WTC11 (cell line): ENCODE measurements at regions not wholly inside any gene's neighbourhood (a gene's known extent, or its start where the extent isn't known, plus 50 kb on each side); places are given as distances from the start of the nearest gene placed in this dataset.

Experiments
- ATAC-seq: fragments of 200-7000 bp; cut with Tn5 transposase; 2 replicates; pipeline ENCODE4 v1.10.0; 2021; ENCODE audit warnings: mild to moderate bottlenecking, moderate library complexity
- CTCF ChIA-PET: fragments of 300-600 bp; sonication (Branson Sonifier 250); formaldehyde crosslinking; loops from one replicate; lab custom pipeline; 2021; ENCODE audit warnings: antibody characterized with exemption; lab: Charles Lee
- POLR2A ChIA-PET: fragments of 350-600 bp; sonication (Branson Sonifier 250); formaldehyde crosslinking; loops from one replicate; lab custom pipeline; 2021; ENCODE audit warnings: antibody characterized with exemption; lab: Charles Lee
- DNase-seq: peaks from one replicate; pipeline ENCODE4 v3.0.0; 2021; ENCODE audit warnings: low spot score
- H3K27ac Mint-ChIP-seq: 2 replicates; pipeline ENCODE4 v1.8.0; 2021; ENCODE audit warnings: mixed read lengths
- H3K27me3 Mint-ChIP-seq: 2 replicates; pipeline ENCODE4 v1.8.0; 2021; ENCODE audit warnings: low read depth, mild to moderate bottlenecking, moderate library complexity, mixed read lengths
- H3K36me3 Mint-ChIP-seq: 2 replicates; pipeline ENCODE4 v1.8.0; 2021; ENCODE audit warnings: mixed read lengths
- H3K4me1 Mint-ChIP-seq: 2 replicates; pipeline ENCODE4 v1.8.0; 2022; ENCODE audit warnings: mixed read lengths
- H3K4me3 Mint-ChIP-seq: 2 replicates; pipeline ENCODE4 v1.8.0; 2021; ENCODE audit warnings: mild to moderate bottlenecking, moderate library complexity, mixed read lengths
- H3K9me3 Mint-ChIP-seq: 2 replicates; pipeline ENCODE4 v1.8.0; 2021; ENCODE audit warnings: mixed read lengths
- ATF3 ChIP-seq: sonication (generic); formaldehyde crosslinking; conservative IDR thresholded peaks from 2 replicates; pipeline ENCODE4 v1.8.1; 2022; ENCODE audit warnings: mild to moderate bottlenecking, missing genetic modification reagents
- CBFB ChIP-seq: sonication (generic); formaldehyde crosslinking; IDR thresholded peaks from 2 replicates; pipeline ENCODE4 v1.8.1; 2022; ENCODE audit warnings: mild to moderate bottlenecking, low read depth, missing genetic modification reagents
- EMX1 ChIP-seq: fragments of 250-450 bp; sonication (Bioruptor Pico); IDR thresholded peaks from 2 replicates; pipeline ENCODE4 v1.8.0; 2021; ENCODE audit warnings: mild to moderate bottlenecking
- ESRRA ChIP-seq: sonication (generic); formaldehyde crosslinking; IDR thresholded peaks from 2 replicates; pipeline ENCODE4 v1.8.1; 2022; ENCODE audit warnings: mild to moderate bottlenecking, missing genetic modification reagents, borderline replicate concordance
- ETV6 ChIP-seq: sonication (generic); formaldehyde crosslinking; IDR thresholded peaks from 2 replicates; pipeline ENCODE4 v1.8.1; 2022; ENCODE audit warnings: mild to moderate bottlenecking, missing genetic modification reagents
- FOXJ3 ChIP-seq: sonication (generic); formaldehyde crosslinking; IDR thresholded peaks from 2 replicates; pipeline ENCODE4 v1.9.0; 2021; ENCODE audit warnings: missing genetic modification reagents, mild to moderate bottlenecking, borderline replicate concordance
- FOXK1 ChIP-seq: sonication (generic); formaldehyde crosslinking; IDR thresholded peaks from 2 replicates; pipeline ENCODE4 v1.8.0; 2022; ENCODE audit warnings: mild to moderate bottlenecking, moderate library complexity, missing genetic modification reagents
- GRHL2 ChIP-seq: fragments of 250-450 bp; sonication (Bioruptor Pico); IDR thresholded peaks from 2 replicates; pipeline ENCODE4 v1.8.0; 2022; ENCODE audit warnings: mild to moderate bottlenecking, moderate library complexity; ENCODE audit not compliant: insufficient replicate concordance, severe bottlenecking
- IRF1 ChIP-seq: sonication (generic); formaldehyde crosslinking; IDR thresholded peaks from 2 replicates; pipeline ENCODE4 v1.8.0; 2023; ENCODE audit warnings: missing genetic modification reagents
- KAT7 ChIP-seq: sonication (generic); formaldehyde crosslinking; IDR thresholded peaks from 2 replicates; pipeline ENCODE4 v1.8.1; 2023; ENCODE audit warnings: missing genetic modification reagents, mild to moderate bottlenecking, borderline replicate concordance
- NR1H2 ChIP-seq: sonication (generic); formaldehyde crosslinking; IDR thresholded peaks from 2 replicates; pipeline ENCODE4 v1.9.0; 2021; ENCODE audit warnings: mild to moderate bottlenecking, moderate library complexity, missing genetic modification reagents
- NR2C2 ChIP-seq: sonication (generic); formaldehyde crosslinking; IDR thresholded peaks from 2 replicates; pipeline ENCODE4 v1.8.0; 2022; ENCODE audit warnings: mild to moderate bottlenecking, missing genetic modification reagents
- NR3C1 ChIP-seq: sonication (generic); formaldehyde crosslinking; conservative IDR thresholded peaks from 2 replicates; pipeline ENCODE4 v1.8.1; 2023; ENCODE audit warnings: low read depth, mild to moderate bottlenecking, missing genetic modification reagents
- OVOL2 ChIP-seq: fragments of 250-450 bp; sonication (Bioruptor Pico); IDR thresholded peaks from 2 replicates; pipeline ENCODE4 v1.9.0; 2021; ENCODE audit warnings: mild to moderate bottlenecking, borderline replicate concordance
- PREB ChIP-seq: sonication (generic); formaldehyde crosslinking; IDR thresholded peaks from 2 replicates; pipeline ENCODE4 v1.8.1; 2022; ENCODE audit warnings: mild to moderate bottlenecking, missing genetic modification reagents, moderate library complexity, borderline replicate concordance
- RORB ChIP-seq: fragments of 250-450 bp; sonication (Bioruptor Pico); IDR thresholded peaks from 2 replicates; pipeline ENCODE4 v1.9.0; 2021; ENCODE audit warnings: mild to moderate bottlenecking
- SOX15 ChIP-seq: fragments of 250-450 bp; sonication (Bioruptor Pico); IDR thresholded peaks from 2 replicates; pipeline ENCODE4 v1.9.0; 2021; ENCODE audit warnings: mild to moderate bottlenecking
- ZNF138 ChIP-seq: sonication (generic); formaldehyde crosslinking; conservative IDR thresholded peaks from 2 replicates; pipeline ENCODE4 v1.8.1; 2022; ENCODE audit warnings: mild to moderate bottlenecking, moderate library complexity, missing genetic modification reagents
- ZNF232 ChIP-seq: sonication (generic); formaldehyde crosslinking; IDR thresholded peaks from 2 replicates; pipeline ENCODE4 v1.8.0; 2022; ENCODE audit warnings: mild to moderate bottlenecking, missing genetic modification reagents
- ZNF263 ChIP-seq: sonication (generic); formaldehyde crosslinking; IDR thresholded peaks from 2 replicates; pipeline ENCODE4 v1.8.1; 2022; ENCODE audit warnings: low read depth, mild to moderate bottlenecking, moderate library complexity, missing genetic modification reagents

GRCh38 chr5:33023649-33024048, 312.5 kb downstream of the NPR3 start:
- TF ChIP-seq NR2C2 (no peak), FOXK1 (CRISPR knock-in tag) (no peak), EMX1 (CRISPR knock-in tag) (no peak), RORB (CRISPR knock-in tag) (no peak), PREB (CRISPR knock-in tag) (no peak), ZNF263 (CRISPR knock-in tag) (no peak), NR1H2 (CRISPR knock-in tag) (no peak)
- H3K9me3 Mint-ChIP-seq, result peaks cover 6% of the 10 kb centered on the region
- DNase-seq, result no peak
- CTCF ChIA-PET, result no interaction called here
- no peak overlapping the region for H3K27ac Mint-ChIP-seq
- POLR2A ChIA-PET, result no interaction called here
- H3K36me3 Mint-ChIP-seq, result no peaks in the 10 kb centered on the region
- H3K4me3 Mint-ChIP-seq, result no peak overlapping the region
- ATAC-seq, result no peak
- no peaks in the 10 kb centered on the region for H3K4me1 Mint-ChIP-seq
- H3K27me3 Mint-ChIP-seq, result no peaks in the 10 kb centered on the region

- no peaks in the 10 kb centered on the region for H3K36me3 Mint-ChIP-seq
- H3K27ac Mint-ChIP-seq, result no peak overlapping the region
- peaks cover 12% of the 10 kb centered on the region for H3K9me3 Mint-ChIP-seq
- ChIA-PET CTCF (no interaction called here), POLR2A (no interaction called here)
- H3K4me1 Mint-ChIP-seq, result no peaks in the 10 kb centered on the region
- ATAC-seq (no peak), DNase-seq (no peak)
- H3K27me3 Mint-ChIP-seq, result no peaks in the 10 kb centered on the region
- H3K4me3 Mint-ChIP-seq, result no peak overlapping the region
- no peak for TF ChIP-seq FOXJ3 (CRISPR knock-in tag)
- TF ChIP-seq IRF1, result no peak
- no peak for TF ChIP-seq SOX15 (CRISPR knock-in tag)
- TF ChIP-seq ZNF232 (CRISPR knock-in tag), result no peak
- TF ChIP-seq GRHL2, result no peak
- TF ChIP-seq NR3C1 (CRISPR knock-in tag), result no peak
- no peak for TF ChIP-seq KAT7 (CRISPR knock-in tag)
- TF ChIP-seq OVOL2 (CRISPR knock-in tag), result no peak
- TF ChIP-seq CBFB (CRISPR knock-in tag), result no peak
These were observed 321.4 kb downstream of the NPR3 start for GRCh38 chr5:33032271-33033070.

GRCh38 chr5:33033516-33033915, 322.4 kb downstream of the NPR3 start:
- Mint-ChIP-seq H3K36me3 (no peaks in the 10 kb centered on the region), H3K9me3 (peaks cover 7% of the 10 kb centered on the region), H3K27me3 (no peaks in the 10 kb centered on the region), H3K27ac (no peak overlapping the region), H3K4me1 (no peaks in the 10 kb centered on the region), H3K4me3 (no peak overlapping the region)
- CTCF ChIA-PET, result no interaction called here
- POLR2A ChIA-PET, result no interaction called here
- no peak for DNase-seq
- no peak for ATAC-seq
- TF ChIP-seq ETV6 (CRISPR knock-in tag) (no peak), ATF3 (no peak), ESRRA (CRISPR knock-in tag) (no peak)

GRCh38 chr5:33034777-33035176, 323.7 kb downstream of the NPR3 start:
- CTCF ChIA-PET, result no interaction called here
- Mint-ChIP-seq H3K36me3 (0 out of 2 replicates have a peak, but pooled peaks cover under 1% of the 10 kb centered on the region), H3K9me3 (no peaks in the 10 kb centered on the region; the same call in 1 of the 2 replicates)
- no peak for DNase-seq
- TF ChIP-seq ZNF138 (CRISPR knock-in tag) (no peak), PREB (CRISPR knock-in tag) (no peak)
- TF ChIP-seq, all 79 proteins: peak for 0
- ATAC-seq, result no peak
- POLR2A ChIA-PET, result no interaction called here
- Mint-ChIP-seq H3K4me3 (no peak overlapping the region), H3K4me1 (no peaks in the 10 kb centered on the region), H3K27me3 (no peaks in the 10 kb centered on the region), H3K27ac (no peak overlapping the region)
